ENCODE measurements at regions not wholly inside any gene's neighbourhood (a gene's known extent, or its start where the extent isn't known, plus 50 kb on each side); places are given as distances from the start of the nearest gene placed in this dataset.
A peak's percentile ranks its signal among the peaks of the same experiment; 100 is the strongest.

GRCh38 chr7:118028226-118028625 is 155.0 kb upstream of the CTTNBP2 start:
- DNase-seq = no peak

- DNase-seq = no peak
Measured at GRCh38 chr7:118029826-118030422, 154.0 kb upstream of the LSM8 start.

GRCh38 chr7:118033273-118033672 is 150.7 kb upstream of the LSM8 start:
- no peak for DNase-seq

- DNase-seq = no peak
Measured at GRCh38 chr7:118039963-118040489, 143.9 kb upstream of the LSM8 start.

GRCh38 chr7:118040562-118040961 is 143.4 kb upstream of the LSM8 start:
- DNase-seq = no peak

- DNase-seq = no peak
Measured at GRCh38 chr7:118041251-118041878, 142.6 kb upstream of the LSM8 start.

- no peak for DNase-seq
Measured at GRCh38 chr7:118045629-118046028, 138.3 kb upstream of the LSM8 start.

GRCh38 chr7:118046086-118046485 is 137.9 kb upstream of the LSM8 start:
- DNase-seq = no peak

- no peak for DNase-seq
Measured at GRCh38 chr7:118046801-118047200, 137.2 kb upstream of the LSM8 start.

GRCh38 chr7:118052336-118052735 is 131.6 kb upstream of the LSM8 start:
- DNase-seq = peak; percentile 19

GRCh38 chr7:118053353-118053752 is 130.6 kb upstream of the LSM8 start:
- DNase-seq = no peak

GRCh38 chr7:118054529-118054928 is 129.4 kb upstream of the LSM8 start:
- DNase-seq = no peak

- no peak for DNase-seq
Measured at GRCh38 chr7:118055647-118056046, 128.3 kb upstream of the LSM8 start.

GRCh38 chr7:118057404-118057803 is 126.6 kb upstream of the LSM8 start:
- no peak for DNase-seq

GRCh38 chr7:118059209-118059608 is 124.8 kb upstream of the LSM8 start:
- no peak for DNase-seq

GRCh38 chr7:118060692-118061091 is 123.3 kb upstream of the LSM8 start:
- no peak for DNase-seq

GRCh38 chr7:118061386-118061785 is 122.6 kb upstream of the LSM8 start:
- no peak for DNase-seq

GRCh38 chr7:118072893-118073674 is 110.9 kb upstream of the LSM8 start:
- no peak for DNase-seq

GRCh38 chr7:118075936-118076335 is 108.0 kb upstream of the LSM8 start:
- DNase-seq = no peak

GRCh38 chr7:118076564-118076963 is 107.4 kb upstream of the LSM8 start:
- DNase-seq = no peak

GRCh38 chr7:118078015-118078414 is 105.9 kb upstream of the LSM8 start:
- no peak for DNase-seq

GRCh38 chr7:118079369-118079768 is 104.6 kb upstream of the LSM8 start:
- DNase-seq = no peak

GRCh38 chr7:118080947-118081346 is 103.0 kb upstream of the LSM8 start:
- DNase-seq = no peak

GRCh38 chr7:118082506-118082905 is 101.5 kb upstream of the LSM8 start:
- no peak for DNase-seq
